CD4-positive, alpha-beta T cell treated with Interleukin-21 for 1 hour (primary cell): ENCODE measurements at regions not wholly inside any gene's neighbourhood (a gene's known extent, or its start where the extent isn't known, plus 50 kb on each side); places are given as distances from the start of the nearest gene placed in this dataset.
"Not testable (repeated sequence)": the region's sequence is repeated elsewhere in the genome, so short reads cannot be mapped to it uniquely, and the experiment has no call there.

ENCODE experiments used
- DNase-seq: peaks from one replicate; pipeline ENCODE4 v3.0.0-alpha.2; 2020

DNA sequence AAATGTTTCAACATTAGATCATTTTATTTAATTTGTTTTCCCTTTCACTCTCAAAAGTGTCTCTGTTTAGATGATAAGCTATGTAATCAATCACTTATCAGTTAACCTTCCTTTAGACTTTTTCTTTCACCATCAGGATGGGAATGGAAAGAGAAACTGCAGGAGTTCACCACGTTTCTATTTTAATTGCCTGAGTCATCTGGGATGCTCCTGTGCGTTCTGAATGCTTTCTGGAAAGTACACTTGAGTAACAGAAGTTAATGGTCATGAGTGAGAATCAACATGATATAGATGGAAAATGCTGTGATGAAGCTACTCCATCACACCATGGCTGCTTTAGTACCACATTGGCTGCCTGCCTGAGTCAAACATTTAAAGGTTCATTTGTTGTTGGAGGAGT, 783.3 kb upstream of the CDH9 start:
- DNase-seq = no peak

GRCh38 chr5:27818888-27819287, 780.5 kb upstream of the CDH9 start:
- DNase-seq = no peak

- no peak for DNase-seq
Observed at GRCh38 chr5:27814983-27815382, 776.6 kb upstream of the CDH9 start.

DNA sequence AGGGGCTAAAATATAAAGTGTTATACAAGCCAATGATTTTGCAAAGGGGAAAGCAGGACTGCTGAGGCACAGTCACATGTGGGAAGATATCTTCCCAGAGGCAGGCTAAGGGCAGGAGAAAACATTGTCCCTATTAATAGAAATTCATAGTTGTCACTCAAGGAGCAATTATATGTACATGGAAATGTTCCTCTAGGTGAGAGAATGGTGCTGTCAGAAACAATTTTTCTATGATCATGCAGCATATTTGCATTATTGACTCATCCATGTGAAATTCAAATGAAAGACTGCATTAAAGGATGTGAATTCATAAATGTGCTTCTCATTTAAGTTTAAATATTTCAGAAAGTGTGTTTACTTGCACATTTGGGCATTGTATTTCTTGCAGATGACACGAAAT, 775.9 kb upstream of the CDH9 start:
- DNase-seq = no peak

DNA sequence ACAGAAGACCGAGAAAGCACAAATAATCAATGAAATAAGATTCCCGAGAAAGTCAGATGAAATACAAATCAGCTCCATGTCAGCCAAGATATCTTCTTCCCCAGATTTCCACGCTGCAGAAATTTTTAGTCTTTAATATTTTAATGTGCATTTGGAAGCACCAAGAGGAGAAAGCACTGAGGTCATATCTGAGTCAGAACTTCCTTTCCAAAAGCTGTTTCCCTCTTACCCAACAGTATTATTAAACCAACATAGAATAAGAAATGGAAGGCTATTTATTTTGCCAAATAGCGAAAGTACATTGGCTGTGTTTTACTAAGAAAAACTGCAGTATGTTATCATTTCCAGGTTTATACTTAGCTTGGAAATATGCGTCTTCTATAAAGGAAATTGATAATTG, 772.1 kb upstream of the CDH9 start:
- DNase-seq = no peak

DNA sequence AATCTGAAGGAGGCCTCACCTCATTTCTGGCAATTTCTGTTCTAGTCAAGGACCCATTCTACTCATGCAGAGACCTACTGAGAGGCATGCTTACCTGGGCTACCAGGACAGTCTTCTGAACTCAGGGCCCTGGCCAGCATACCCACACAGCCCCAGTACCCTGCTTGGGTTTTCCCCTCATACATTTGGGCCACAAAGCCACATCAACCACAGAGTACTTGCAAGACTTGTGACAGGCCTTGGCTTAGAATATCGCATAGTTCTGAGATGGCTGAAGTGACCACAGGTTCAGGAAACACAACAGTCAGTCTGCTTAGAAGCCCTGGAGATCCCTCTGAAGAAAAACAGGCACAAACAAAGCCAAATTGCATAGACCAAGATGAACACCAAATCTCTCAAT, 758.8 kb upstream of the CDH9 start:
- DNase-seq = no peak

GRCh38 chr5:27788184-27788583, 749.8 kb upstream of the CDH9 start:
- DNase-seq = no peak

- no peak for DNase-seq
Observed at GRCh38 chr5:27784317-27784716, 745.9 kb upstream of the CDH9 start.

GRCh38 chr5:27778121-27778520, 739.7 kb upstream of the CDH9 start:
- no peak for DNase-seq

DNA sequence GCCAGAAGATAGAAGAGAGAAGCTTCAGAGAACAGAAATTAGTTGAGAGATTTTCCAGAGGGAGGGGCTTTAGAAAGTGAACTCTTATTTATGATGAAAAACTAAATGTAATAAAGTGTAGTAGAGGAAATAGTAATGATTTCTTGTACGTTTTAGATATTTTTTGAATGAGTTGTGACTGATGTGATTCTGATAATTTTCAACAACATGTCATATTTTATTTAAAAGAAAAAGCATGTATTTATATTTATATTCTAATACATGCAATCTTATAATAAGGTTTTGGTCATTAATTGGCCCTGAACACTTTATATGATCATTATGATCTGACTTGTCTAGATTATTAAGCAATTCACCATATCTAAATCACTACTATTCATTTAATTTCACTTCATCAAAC, 735.2 kb upstream of the CDH9 start:
- no peak for DNase-seq

GRCh38 chr5:27773166-27773565, 734.8 kb upstream of the CDH9 start:
- no peak for DNase-seq

DNA sequence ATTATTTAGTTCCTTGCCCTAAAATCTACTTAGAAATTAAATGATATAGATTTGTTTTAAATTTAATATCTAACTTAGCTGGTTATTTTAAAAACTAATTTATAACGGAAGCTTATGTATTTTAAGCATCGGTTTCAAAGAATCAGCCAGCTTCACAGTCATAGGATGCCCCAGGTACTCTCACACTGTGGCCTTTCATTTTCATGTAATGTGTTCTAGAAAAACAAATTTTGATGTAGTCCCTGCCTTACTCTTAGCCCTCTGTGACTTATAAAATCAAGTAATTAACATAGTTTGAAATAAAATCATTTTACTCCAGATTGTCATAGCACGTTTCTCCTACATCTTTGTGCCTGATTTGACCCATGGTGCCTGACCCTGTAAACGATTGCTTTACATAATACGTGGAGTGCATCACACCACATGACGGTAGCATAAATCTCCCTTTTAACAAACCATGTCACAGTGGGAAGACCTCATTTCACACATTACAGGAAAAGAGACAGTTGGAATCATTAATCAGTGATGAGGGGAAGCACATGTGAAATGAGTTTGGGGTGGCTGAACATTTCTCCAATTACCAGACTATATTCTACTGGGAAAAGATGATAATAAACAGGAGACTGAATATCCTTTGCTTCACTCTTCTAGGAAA, 731.5 kb upstream of the CDH9 start:
- DNase-seq = no peak

DNA sequence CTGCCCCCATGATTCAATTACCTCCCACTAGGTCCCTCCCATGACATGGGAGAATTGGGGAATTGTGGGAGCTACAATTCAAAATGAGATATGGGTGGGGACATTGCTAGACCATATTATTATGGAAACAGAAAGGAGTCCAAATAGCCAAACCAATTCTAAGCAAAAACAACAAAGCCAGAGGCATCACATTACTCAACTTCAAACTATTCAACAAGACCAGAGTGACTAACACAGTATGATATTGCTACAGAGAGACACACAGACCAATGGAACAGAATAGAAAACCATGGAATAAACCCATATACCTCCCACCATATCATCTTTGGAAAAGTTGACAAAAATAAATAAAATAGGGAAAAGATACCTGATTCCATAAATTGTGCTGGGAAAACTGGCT, 710.5 kb upstream of the CDH9 start:
- DNase-seq = no peak

- DNase-seq = not testable (repeated sequence)
Observed at GRCh38 chr5:27743383-27743979, 705.1 kb upstream of the CDH9 start.

DNA sequence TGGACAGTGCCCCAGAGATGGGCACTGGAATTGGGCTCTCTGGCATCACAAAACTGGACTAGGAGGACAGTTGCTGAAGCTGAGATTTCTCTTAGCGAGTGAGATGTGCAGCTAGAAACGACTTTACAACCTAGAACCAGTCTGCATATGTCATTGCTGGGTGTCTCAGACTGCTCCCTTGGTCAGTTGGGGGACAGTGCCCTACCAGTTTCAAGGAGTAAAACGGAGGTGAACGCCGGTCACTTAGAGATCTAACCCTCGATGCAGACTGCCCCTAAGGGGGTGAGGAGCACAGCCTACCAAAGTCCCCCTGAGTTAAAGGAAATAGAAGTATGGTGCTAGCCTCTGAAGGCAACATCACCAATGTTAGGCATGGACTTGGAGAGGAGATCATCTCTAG, 704.4 kb upstream of the CDH9 start:
- DNase-seq = no peak

- no peak for DNase-seq
Observed at GRCh38 chr5:27734838-27735237, 696.5 kb upstream of the CDH9 start.

DNA sequence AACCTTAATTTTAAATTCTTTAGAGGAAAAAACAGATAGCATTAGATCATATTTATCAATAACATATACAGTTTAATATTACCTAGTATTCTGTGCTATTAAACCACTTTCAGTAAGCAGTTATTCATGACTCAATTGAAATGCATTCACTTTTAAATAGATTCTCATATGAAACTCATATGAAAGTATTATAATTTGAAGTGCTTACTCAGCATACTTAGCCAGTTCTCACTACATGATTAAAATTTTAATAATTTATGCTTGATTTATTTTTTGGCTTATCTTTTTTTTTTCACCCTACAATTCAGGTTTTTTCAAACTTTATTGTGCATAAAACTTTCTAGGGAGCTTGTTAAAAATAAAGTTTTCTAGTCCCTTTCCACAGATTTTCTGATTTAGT, 694.9 kb upstream of the CDH9 start:
- no peak for DNase-seq

- DNase-seq = no peak
Observed at GRCh38 chr5:27727254-27727653, 688.9 kb upstream of the CDH9 start.

GRCh38 chr5:27722337-27722736, 684.0 kb upstream of the CDH9 start:
- no peak for DNase-seq

DNA sequence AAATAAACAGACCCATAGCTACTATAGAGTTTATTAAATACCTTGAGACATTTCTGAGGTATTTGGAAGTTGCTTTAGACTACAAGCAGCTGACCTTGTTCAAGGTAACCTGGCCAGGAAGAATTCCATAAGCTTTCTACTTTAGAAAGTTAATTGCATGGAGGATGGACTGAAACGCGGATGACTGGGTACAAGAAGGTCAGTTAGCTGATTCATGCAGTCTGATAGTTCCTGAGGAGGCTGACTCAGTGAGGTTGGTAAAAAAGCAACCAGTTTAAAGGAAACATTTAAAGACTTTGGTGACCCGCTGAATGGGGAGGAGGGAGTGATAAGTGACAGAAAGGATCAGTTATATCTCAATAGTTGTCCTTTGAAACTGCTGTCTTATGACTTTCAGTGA, 670.1 kb upstream of the CDH9 start:
- DNase-seq = no peak

DNA sequence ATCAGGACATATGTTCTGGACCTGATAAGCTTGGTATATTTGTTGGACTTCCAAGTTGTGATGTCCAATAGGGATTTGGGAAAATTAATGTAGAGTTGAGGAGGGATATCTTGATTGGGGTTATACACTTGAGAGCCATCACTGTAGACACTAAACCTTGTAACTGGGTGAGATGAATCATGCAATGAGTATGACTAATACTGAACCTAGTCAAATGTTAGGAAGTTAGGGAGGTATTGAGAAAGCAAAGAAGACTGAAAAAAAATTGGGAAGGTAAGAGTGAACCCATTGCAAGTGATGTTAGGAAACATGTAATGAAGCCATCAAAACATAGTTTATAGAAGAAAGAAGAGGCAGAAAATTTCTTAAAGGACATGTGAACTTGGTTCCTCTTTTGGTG, 668.4 kb upstream of the CDH9 start:
- no peak for DNase-seq

- DNase-seq = no peak
Observed at GRCh38 chr5:27705661-27706060, 667.3 kb upstream of the CDH9 start.

DNA sequence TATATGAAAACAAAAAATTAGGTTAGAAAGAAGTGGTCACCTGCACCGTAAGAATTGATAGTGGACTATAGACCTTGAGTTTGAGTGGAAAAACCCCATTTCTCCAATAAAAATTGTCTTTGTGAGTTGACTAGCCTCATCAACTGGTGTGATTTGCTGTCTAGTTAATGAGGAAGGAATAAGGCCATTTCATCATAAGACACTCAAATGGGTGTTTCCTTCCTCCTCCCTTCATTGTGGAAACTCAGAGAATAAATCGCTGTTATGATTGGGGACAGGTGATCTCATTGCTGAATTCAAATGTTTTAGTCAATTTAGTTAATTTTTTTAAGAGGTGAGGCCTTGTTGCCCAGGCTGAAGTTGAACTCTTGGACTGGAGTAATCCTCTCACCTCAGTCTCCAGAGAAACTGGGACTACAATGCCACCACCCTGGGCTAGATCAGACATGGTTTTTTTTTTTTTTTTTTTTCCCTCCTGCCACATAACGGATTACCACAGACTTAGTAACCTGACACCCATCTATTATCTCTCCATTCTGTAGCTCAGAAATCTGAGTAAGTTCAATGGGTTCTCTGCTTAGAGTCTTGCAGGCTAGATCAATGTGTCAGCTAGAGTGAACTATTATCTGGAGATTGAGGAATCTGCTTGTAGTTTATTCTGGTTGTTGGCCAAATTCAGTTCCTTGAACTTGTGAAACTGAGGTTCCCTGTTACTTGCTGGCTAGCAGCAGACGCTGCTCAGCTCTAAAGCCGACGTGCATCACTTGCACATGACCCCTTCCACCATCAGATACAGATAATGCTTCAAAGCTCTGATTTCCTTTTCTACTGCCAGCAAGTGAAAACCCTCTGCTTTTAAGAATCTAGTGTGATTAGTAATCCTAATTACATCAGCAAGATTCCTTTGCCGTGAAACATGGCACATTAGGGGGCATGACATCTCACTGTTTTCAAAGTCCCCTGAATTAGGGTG, 663.8 kb upstream of the CDH9 start:
- no peak for DNase-seq

GRCh38 chr5:27700526-27700925, 662.1 kb upstream of the CDH9 start:
- DNase-seq = no peak
